Neural progenitor cell (in vitro differentiated cells): ENCODE measurements at regions not wholly inside any gene's neighbourhood (a gene's known extent, or its start where the extent isn't known, plus 50 kb on each side); places are given as distances from the start of the nearest gene placed in this dataset.
"Not testable (repeated sequence)": the region's sequence is repeated elsewhere in the genome, so short reads cannot be mapped to it uniquely, and the experiment has no call there.

Source experiments
- EZH2 ChIP-seq: fragments of 200-600 bp; sonication (generic); IDR thresholded peaks from 2 replicates; pipeline ENCODE4 v1.6.1; 2017; ENCODE audit warnings: antibody characterized with exemption, mild to moderate bottlenecking, moderate library complexity
- EZH2phosphoT487 ChIP-seq: fragments of 200-600 bp; sonication (generic); IDR thresholded peaks from 2 replicates; pipeline ENCODE4 v1.6.1; 2017; ENCODE audit warnings: antibody characterized with exemption
- TF ChIP-seq, protein P1 (sequence below): fragments of 200-600 bp; sonication (generic); IDR thresholded peaks from 2 replicates; pipeline ENCODE4 v1.5.1; 2017; ENCODE audit warnings: antibody characterized with exemption, mild to moderate bottlenecking

DNA sequence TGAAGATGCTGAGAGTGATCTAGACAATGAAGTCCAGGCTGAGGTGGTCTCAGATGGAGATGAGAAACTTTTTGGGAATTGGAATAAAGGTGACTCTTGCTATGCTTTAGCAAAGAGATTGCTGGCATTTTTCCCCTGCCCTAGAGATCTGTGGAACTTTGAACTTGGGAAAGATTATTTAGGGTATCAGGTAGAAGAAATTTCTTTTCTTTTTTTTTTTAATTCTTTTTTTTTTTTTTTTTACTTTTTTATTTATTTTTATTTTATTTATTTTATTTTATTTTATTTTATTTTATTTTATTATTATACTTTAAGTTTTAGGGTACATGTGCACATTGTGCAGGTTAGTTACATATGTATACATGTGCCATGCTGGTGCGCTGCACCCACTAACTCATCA, 59.5 kb upstream of the RPRM start:
- TF ChIP-seq, protein P1, sequence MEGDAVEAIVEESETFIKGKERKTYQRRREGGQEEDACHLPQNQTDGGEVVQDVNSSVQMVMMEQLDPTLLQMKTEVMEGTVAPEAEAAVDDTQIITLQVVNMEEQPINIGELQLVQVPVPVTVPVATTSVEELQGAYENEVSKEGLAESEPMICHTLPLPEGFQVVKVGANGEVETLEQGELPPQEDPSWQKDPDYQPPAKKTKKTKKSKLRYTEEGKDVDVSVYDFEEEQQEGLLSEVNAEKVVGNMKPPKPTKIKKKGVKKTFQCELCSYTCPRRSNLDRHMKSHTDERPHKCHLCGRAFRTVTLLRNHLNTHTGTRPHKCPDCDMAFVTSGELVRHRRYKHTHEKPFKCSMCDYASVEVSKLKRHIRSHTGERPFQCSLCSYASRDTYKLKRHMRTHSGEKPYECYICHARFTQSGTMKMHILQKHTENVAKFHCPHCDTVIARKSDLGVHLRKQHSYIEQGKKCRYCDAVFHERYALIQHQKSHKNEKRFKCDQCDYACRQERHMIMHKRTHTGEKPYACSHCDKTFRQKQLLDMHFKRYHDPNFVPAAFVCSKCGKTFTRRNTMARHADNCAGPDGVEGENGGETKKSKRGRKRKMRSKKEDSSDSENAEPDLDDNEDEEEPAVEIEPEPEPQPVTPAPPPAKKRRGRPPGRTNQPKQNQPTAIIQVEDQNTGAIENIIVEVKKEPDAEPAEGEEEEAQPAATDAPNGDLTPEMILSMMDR = not testable (repeated sequence)
- TF ChIP-seq EZH2, EZH2phosphoT487: not testable (repeated sequence)
